COLO829 (cell line): ENCODE measurements at regions not wholly inside any gene's neighbourhood (a gene's known extent, or its start where the extent isn't known, plus 50 kb on each side); places are given as distances from the start of the nearest gene placed in this dataset.
A peak's percentile ranks its signal among the peaks of the same experiment; 100 is the strongest.
"Not testable (repeated sequence)": the region's sequence is repeated elsewhere in the genome, so short reads cannot be mapped to it uniquely, and the experiment has no call there.

ENCODE experiments used
- DNase-seq: peaks from one replicate; pipeline ENCODE4 v3.0.0; 2012; ENCODE audit warnings: low spot score

DNA sequence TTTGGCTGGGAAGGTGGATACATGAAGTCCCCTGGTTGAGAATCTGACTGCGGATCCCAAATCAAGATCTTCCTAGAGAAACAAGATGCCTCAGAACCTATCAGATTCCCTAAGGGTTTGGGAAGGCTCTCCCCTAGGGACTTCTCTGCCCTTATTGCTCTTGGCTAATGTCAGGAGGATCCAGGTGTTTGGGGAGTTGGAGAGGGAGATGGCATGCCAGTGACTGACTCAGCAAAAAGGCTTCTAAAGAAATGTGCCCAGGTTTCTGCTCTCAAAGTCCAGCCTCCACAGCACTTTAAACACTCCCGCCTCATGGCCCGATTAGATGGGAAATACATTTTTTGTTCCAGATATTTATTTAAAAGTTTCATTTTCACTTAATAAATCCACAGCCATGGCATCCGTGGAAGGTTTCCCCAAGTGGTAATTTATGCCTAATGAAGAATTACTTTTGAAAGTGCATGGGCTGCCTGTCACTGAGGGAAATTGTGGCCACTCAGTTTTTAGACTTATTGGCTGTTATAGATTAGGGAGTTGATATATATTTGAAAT, 156.4 kb downstream of the OSR1 start:
- DNase-seq = no peak

GRCh38 chr2:19198381-19198780, 160.0 kb downstream of the OSR1 start:
- DNase-seq = no peak

DNA sequence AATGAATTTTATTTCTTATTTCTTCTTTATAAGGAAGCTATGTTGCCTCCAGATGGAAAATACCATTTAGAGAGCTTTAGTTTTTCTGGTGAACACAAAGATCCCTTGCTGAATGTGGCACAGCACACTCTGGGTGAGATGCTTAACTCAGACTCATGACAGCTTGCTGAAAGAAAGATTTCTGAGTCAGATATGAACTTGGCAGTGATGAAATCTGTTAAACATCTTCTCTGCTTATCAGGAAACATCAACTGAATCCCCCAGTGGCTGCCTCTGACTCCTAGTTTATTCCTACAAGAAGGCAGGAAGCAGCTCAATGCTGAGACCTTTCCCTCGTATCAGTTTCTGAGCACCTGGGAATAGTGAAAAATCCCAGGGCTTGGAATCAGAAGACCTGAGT, 162.8 kb downstream of the OSR1 start:
- DNase-seq = no peak

GRCh38 chr2:19189391-19189790, 169.0 kb downstream of the OSR1 start:
- no peak for DNase-seq

DNA sequence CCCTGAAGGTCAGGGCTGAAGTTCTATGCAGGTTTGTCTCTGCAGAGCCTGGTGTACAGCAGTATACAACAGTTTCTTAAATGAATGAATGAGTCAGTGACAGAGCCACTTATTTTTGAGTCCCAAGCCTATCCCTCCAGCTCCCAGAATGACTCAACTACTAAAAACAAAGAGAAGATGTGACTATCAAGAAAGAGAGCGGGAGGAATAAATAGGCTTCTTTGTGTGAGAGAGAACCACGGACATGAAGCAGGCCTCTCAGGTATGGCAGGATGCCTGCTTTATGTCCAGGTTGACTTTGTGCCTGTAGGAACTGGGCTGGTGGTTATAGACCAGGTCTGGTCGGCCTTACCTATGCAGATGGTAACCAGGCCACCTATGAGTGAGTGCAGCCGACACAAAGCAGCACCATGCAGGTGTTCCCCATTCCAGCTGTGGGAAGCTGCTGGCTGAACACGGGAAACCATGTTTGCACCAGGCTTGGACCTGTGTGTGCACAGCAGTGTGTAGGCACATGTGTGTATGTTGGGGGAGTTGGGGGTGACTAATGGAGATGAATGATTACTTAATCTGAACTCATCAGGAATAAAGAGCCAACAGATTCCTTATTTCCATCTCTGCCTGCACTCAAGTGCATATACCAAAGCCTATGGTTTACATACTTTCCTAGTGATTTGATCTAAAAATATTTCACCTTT, 171.0 kb downstream of the OSR1 start:
- peak; percentile 74 for DNase-seq

DNA sequence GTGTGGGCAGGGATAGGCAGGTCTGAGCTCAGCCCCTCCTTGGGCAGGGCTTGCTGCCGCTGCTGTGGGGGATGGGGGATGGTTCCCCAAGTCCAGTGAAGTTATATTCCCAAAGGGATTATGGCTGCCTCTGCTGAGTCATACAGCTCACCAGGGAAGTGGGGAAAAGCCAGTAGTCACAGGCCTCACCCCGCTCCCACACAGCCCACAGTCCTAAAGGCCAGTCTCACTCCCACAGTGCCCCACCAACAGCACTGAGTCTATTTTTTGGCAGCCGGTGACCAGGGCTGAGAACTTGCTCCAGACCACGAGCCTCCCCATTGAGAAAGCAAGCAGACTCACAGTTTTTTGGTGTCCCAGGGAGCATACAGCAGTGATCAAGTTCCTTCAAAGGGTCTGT, 173.3 kb downstream of the OSR1 start:
- no peak for DNase-seq

- no peak for DNase-seq
Measured at GRCh38 chr2:19178175-19178574, 180.2 kb downstream of the OSR1 start.

GRCh38 chr2:19176977-19177376, 181.4 kb downstream of the OSR1 start:
- no peak for DNase-seq

DNA sequence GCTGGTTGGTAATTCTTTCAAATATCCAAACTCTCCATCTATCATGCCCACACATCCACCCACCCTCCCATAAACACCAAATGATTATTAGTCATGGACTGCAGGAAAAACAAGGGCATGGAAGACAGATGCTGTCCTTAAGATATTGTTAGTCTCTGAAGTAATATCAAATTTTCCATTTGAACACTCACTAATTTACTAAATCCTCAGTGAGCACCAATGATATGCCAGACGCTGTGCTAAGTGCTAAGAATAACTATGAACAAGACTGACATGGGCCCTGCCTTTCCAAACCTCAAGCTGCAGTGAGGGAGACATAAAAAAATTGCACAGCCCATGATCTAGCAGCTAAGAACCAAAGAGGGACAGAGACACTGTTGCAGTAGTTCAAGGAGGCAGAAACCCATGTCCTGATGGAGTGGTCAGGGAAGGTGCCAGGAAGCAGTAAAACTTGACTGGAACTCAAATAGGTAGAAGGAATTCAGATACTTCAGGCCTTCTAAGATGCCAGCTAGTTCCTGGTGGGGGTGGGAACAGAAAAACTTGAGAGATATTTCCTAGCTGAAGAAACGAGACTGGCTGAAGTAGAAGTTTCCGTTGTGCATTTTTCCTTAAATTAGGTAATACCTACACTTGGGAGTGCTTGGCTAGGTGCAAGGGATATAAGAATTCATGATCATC, 182.1 kb downstream of the OSR1 start:
- no peak for DNase-seq

GRCh38 chr2:19174176-19174575, 184.2 kb downstream of the OSR1 start:
- no peak for DNase-seq

DNA sequence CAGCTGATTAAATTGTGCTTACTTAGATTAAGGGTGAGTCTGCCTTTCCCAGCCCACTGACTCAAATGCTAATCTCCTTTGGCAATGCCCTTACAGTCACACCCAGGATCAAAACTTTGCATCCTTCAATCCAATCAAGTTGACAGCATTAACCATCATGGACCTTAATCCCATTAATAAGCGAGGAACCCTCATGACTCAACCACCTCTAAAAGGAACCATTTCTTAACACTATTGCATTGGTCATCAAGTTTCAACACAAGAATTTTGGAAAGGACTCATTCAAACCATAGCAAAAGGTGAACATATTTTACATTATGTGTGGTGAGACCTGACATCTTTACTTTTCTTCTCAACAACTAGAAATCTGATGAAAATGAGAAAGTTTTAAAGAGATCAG, 187.0 kb downstream of the OSR1 start:
- DNase-seq = no peak

GRCh38 chr2:19169134-19169768, 189.2 kb downstream of the OSR1 start:
- no peak for DNase-seq

- not testable (repeated sequence) for DNase-seq
Measured at GRCh38 chr2:19164099-19164498, 194.3 kb downstream of the OSR1 start.

- no peak for DNase-seq
Measured at GRCh38 chr2:19158896-19159295, 199.5 kb downstream of the OSR1 start.

DNA sequence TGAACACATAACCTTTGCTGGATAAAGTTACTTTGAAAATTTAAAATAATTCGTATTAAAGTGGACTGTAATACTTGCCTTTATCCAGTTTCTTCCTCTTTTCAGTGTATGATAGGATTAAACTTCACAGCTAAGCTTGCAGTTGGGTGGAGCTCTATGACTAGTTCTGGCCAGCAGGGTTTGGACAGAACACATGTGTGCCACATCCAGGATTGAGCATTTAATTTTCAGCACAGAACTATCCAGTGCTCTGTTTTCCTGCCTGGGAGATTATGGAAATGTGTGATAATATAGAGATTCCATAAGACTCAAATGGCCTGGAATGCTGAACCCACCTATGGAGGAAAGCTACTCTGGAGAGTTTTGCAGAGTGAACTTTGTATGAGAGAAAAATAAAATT, 200.2 kb downstream of the OSR1 start:
- no peak for DNase-seq

DNA sequence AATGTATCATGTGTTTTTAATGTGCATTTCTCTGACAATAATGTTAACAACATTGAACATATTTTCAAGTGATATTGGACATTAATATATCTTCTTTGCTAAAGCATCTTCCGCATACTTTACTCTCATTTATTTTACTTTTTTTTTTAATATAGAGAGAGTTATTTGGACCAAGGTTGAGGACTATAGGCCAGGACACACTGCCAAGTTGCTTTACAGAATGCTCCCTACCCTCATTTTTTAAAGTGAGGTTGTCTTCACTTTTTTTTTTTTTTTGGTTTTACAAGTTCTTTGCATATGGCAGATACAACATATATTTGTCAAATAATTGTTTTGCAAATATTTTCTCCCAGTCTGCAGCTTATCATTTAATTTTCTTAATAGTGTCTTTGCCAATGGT, 201.8 kb downstream of the OSR1 start:
- DNase-seq = no peak

DNA sequence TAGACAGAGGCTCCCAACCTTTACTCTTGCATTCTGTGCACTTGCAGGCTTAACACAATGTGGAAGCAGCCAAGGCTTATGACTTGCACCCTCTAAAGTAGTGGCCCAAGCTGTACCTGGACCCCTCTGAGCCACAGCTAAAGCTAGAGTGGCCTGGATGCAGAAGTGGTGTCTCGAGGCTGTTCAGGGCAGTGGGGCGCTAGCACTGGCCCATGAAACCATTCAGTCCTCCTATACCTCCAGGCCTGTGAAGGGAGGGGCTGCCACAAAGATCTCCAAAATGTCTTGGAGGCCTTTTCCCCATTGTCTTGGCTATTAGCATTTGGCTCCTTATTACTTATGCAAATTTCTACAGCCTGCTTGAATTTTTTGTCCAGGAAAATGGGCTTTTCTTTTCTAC, 207.7 kb downstream of the OSR1 start:
- no peak for DNase-seq

GRCh38 chr2:19146867-19147266, 211.6 kb downstream of the OSR1 start:
- DNase-seq = no peak

- DNase-seq = no peak
Measured at GRCh38 chr2:19141234-19142004, 217.0 kb downstream of the OSR1 start.

GRCh38 chr2:19140463-19141208, 217.8 kb downstream of the OSR1 start:
- DNase-seq = no peak

GRCh38 chr2:19139386-19139785, 219.0 kb downstream of the OSR1 start:
- DNase-seq = no peak
